ENCODE measurements at regions not wholly inside any gene's neighbourhood (a gene's known extent, or its start where the extent isn't known, plus 50 kb on each side); places are given as distances from the start of the nearest gene placed in this dataset.

DNA sequence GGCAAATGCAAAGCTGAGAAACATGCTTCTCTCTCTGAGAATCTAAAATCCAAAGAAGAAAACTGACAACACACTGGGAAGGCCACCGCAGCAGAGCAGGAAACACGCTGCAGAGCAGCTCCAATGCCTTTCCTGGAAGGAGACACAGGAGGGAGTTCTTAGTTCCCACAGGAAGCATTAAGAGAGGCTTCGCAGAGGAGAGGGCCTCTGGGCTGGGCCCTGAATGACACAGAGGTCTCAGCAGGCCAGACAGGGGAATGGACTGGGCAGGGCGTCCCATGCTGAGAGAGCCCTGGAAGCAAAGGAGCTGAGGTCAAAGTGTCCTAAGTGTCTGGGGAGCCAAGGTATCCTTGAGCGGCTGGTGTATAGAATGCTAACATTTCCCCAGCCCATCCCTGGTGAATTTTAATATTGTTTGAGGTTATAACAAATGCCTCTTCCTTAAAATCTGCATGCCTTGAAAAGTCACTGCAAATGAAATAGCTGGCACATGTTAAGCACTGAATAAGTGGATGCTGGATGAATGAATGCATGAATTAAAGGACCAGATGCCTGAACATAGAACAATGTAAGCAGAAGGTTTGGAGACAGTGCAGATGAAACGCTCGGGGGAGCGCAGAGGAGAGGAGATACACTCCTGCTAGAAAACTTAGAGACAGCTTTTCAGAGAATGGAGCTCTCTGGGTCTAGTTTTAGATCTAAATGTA lies 110.0 kb upstream of the SYNDIG1 start:
- Mint-ChIP-seq H3K4me3 (ENCODE audit: unreplicated experiment) (no peak overlapping the region), H3K27me3 (ENCODE audit: unreplicated experiment) (peaks cover 3% of the 10 kb centered on the region), H3K27ac (ENCODE audit: unreplicated experiment) (peak overlapping the region; percentile 72), H3K4me1 (ENCODE audit: unreplicated experiment) (peaks cover 47% of the 10 kb centered on the region), H3K9me3 (ENCODE audit: unreplicated experiment) (no peaks in the 10 kb centered on the region), H3K36me3 (ENCODE audit: low read depth, unreplicated experiment) (no peaks in the 10 kb centered on the region)
- TF ChIP-seq, protein P1, sequence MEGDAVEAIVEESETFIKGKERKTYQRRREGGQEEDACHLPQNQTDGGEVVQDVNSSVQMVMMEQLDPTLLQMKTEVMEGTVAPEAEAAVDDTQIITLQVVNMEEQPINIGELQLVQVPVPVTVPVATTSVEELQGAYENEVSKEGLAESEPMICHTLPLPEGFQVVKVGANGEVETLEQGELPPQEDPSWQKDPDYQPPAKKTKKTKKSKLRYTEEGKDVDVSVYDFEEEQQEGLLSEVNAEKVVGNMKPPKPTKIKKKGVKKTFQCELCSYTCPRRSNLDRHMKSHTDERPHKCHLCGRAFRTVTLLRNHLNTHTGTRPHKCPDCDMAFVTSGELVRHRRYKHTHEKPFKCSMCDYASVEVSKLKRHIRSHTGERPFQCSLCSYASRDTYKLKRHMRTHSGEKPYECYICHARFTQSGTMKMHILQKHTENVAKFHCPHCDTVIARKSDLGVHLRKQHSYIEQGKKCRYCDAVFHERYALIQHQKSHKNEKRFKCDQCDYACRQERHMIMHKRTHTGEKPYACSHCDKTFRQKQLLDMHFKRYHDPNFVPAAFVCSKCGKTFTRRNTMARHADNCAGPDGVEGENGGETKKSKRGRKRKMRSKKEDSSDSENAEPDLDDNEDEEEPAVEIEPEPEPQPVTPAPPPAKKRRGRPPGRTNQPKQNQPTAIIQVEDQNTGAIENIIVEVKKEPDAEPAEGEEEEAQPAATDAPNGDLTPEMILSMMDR (IDR thresholded peaks at IDR 0.05; ENCODE audit: unreplicated experiment): no peak
- no peak for DNase-seq (ENCODE audit: low spot score)

DNA sequence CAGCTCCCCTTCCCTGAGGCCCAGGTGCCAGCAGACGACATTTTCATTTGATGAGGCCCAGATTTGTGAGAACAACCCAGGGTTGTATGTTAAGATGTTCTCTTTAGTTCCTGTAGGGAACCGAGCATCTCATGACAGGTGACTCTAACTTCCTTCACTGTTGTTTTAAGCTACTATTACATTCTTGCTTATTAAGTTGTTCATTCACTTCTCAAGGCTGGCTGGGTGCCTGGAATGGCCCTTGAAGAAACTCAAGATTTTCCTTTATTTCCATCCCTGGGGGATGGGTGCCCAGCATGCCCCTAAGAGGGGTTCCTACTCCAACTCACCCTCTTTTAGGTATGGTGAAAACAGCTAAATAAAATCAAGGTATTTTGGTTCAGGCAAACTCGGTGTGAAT lies 111.5 kb upstream of the SYNDIG1 start:
- no peaks in the 10 kb centered on the region for H3K9me3 Mint-ChIP-seq (ENCODE audit: unreplicated experiment)
- TF ChIP-seq, protein P1 (IDR thresholded peaks at IDR 0.05; ENCODE audit: unreplicated experiment): no peak
- H3K27ac Mint-ChIP-seq (ENCODE audit: unreplicated experiment): no peak overlapping the region
- H3K4me3 Mint-ChIP-seq (ENCODE audit: unreplicated experiment): no peak overlapping the region
- peaks cover 3% of the 10 kb centered on the region for H3K27me3 Mint-ChIP-seq (ENCODE audit: unreplicated experiment)
- no peak for DNase-seq (ENCODE audit: low spot score)
- peaks cover 40% of the 10 kb centered on the region for H3K4me1 Mint-ChIP-seq (ENCODE audit: unreplicated experiment)
- H3K36me3 Mint-ChIP-seq (ENCODE audit: low read depth, unreplicated experiment): no peaks in the 10 kb centered on the region

- H3K36me3 Mint-ChIP-seq (ENCODE audit: low read depth, unreplicated experiment): no peaks in the 10 kb centered on the region
- H3K4me1 Mint-ChIP-seq (ENCODE audit: unreplicated experiment): peaks cover 40% of the 10 kb centered on the region
- DNase-seq (ENCODE audit: low spot score): no peak
- TF ChIP-seq, protein P1 (IDR thresholded peaks at IDR 0.05; ENCODE audit: unreplicated experiment): no peak
- no peak overlapping the region for H3K27ac Mint-ChIP-seq (ENCODE audit: unreplicated experiment)
- peaks cover 3% of the 10 kb centered on the region for H3K27me3 Mint-ChIP-seq (ENCODE audit: unreplicated experiment)
- H3K9me3 Mint-ChIP-seq (ENCODE audit: unreplicated experiment): no peaks in the 10 kb centered on the region
- H3K4me3 Mint-ChIP-seq (ENCODE audit: unreplicated experiment): no peak overlapping the region
These were observed 112.3 kb upstream of the SYNDIG1 start for GRCh38 chr20:24357177-24357576.

DNA sequence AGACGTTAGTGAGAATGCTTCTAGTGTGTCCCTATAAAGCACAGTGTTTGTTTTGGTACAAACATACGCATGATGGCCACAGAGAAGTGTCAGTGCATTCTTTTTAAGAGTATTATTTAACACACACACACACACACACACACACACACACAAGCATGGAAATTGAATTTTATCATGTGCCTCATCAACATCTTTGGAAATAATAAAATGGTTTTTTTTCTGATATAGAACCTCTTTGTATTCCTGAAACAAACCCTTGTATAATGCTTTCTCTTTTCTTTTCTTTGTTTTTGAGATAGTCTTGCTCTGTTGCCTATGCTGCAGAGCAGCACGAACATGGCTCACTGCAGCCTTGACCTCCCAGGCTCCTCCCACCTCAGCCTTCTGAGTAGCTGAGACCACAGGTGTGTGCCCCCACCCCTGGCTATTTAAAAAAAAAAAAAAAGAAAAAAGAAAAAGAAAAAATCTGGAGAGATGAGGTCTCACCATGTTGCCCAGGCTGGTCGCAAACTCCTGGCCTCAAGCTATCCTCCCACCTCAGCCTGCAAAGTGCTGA lies 116.2 kb upstream of the SYNDIG1 start:
- Mint-ChIP-seq H3K27me3 (ENCODE audit: unreplicated experiment) (peaks cover 1% of the 10 kb centered on the region), H3K4me3 (ENCODE audit: unreplicated experiment) (no peak overlapping the region), H3K9me3 (ENCODE audit: unreplicated experiment) (no peaks in the 10 kb centered on the region), H3K36me3 (ENCODE audit: low read depth, unreplicated experiment) (no peaks in the 10 kb centered on the region), H3K4me1 (ENCODE audit: unreplicated experiment) (peaks cover 12% of the 10 kb centered on the region), H3K27ac (ENCODE audit: unreplicated experiment) (no peak overlapping the region)
- TF ChIP-seq, protein P1 (IDR thresholded peaks at IDR 0.05; ENCODE audit: unreplicated experiment): no peak
- DNase-seq (ENCODE audit: low spot score): no peak

DNA sequence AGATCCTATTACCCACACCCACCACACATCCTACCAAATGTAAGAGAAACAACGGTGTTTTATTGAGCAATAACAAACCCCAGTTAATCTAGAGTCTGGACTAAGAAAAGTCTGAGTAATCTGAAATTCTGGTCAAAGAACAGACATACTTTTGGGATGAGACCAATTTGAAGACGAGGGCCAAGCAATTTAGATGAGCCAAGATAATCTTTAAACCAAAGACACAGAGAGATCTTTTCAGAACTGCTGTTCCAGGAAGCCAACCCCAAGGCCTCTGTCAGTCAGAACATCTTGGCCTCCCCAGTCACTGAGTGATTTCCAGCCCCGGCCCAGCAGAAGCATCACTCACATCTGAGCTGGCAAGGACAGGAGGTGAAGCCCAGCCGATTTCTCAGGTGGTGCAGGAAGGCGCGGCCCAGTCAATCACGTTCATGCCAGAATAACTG lies 118.5 kb upstream of the SYNDIG1 start:
- H3K27me3 Mint-ChIP-seq (ENCODE audit: unreplicated experiment): no peaks in the 10 kb centered on the region
- DNase-seq (ENCODE audit: low spot score): no peak
- H3K27ac Mint-ChIP-seq (ENCODE audit: unreplicated experiment): no peak overlapping the region
- H3K9me3 Mint-ChIP-seq (ENCODE audit: unreplicated experiment): no peaks in the 10 kb centered on the region
- H3K4me3 Mint-ChIP-seq (ENCODE audit: unreplicated experiment): no peak overlapping the region
- no peaks in the 10 kb centered on the region for H3K36me3 Mint-ChIP-seq (ENCODE audit: low read depth, unreplicated experiment)
- TF ChIP-seq, protein P1 (IDR thresholded peaks at IDR 0.05; ENCODE audit: unreplicated experiment): no peak
- no peaks in the 10 kb centered on the region for H3K4me1 Mint-ChIP-seq (ENCODE audit: unreplicated experiment)
